GM21737 (cell line): ENCODE measurements at regions not wholly inside any gene's neighbourhood (a gene's known extent, or its start where the extent isn't known, plus 50 kb on each side); places are given as distances from the start of the nearest gene placed in this dataset.

Experiments
- ATAC-seq: cut with Tn5 transposase; IDR thresholded peaks from one replicate; pipeline ENCODE4 v1.9.1; 2021; ENCODE audit warnings: mild to moderate bottlenecking, moderate library complexity; ENCODE audit not compliant: unreplicated experiment

DNA sequence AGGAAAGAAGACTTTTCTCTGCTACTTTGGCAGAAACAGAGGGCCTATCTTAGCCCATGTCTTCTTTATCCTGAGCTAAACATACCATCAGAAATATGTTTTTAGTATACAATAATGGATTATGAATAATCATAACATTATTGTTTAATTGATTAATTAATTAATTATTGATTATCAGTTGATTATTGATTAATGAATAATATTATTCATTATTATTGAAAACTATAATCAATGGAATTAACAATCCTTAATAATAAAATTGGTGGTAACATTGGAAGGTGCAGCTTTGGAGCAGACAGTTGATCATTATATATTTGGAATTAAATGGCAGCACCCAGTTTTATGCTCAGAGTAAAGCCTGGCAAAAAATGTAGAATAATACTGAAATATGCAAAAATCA, 655.9 kb upstream of the ARGLU1 start:
- no peak for ATAC-seq

DNA sequence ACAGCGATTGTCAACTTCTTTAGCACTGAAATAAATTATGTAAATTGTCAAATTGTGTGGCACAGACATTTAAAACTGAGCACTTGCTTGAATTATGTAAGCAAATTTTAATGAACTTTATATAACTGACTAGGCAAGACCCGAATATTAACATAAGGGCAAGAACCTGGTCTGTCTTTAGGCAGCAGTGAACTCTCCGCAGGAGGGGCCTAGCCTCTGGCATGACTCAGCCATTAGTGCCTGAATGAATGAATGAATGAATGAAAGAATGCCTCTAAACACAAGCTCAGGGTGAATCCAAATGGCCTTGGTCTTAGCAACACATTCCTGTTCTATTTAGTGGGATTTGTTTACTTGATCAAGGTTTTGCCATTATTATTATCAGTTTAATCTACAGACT, 654.7 kb upstream of the ARGLU1 start:
- ATAC-seq = no peak

DNA sequence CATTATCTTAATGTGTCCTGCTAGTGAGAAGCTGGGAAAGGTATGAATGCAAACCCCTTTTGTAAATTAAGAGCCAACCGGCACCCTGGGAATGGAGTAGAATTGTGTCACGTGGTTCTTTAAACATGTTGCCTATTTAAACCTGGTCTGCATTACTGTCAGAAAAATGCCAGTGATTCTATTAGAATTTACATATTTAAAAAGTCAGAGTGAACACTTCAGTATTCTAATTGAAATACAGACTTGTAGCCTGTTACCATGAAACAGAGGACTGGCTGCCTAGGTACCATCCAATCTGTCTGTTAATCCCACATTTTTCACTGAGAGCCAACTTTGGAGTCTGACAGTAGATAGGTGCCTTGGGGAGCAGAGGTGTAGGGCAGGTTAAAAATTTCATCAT, 652.3 kb upstream of the ARGLU1 start:
- no peak for ATAC-seq

DNA sequence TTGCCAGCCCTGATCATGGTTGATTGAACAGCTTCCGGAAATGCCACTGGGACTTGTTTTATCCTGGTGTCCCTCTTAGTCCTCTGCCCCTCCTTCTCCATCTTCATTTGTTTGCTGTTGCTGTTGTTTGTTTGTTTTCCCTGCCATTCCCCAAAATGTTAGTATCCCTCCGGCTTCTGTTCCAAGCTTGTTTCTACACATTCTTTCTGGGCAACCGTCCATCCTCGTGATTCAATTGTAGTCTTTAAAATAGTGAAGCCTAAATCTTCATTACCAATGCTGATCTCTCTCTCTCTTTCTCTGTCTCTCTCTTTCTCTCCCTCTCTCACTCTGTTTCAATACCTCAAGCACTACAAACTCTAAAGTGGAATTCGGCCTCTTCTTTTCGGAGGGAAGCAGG, 649.3 kb upstream of the ARGLU1 start:
- ATAC-seq = no peak

DNA sequence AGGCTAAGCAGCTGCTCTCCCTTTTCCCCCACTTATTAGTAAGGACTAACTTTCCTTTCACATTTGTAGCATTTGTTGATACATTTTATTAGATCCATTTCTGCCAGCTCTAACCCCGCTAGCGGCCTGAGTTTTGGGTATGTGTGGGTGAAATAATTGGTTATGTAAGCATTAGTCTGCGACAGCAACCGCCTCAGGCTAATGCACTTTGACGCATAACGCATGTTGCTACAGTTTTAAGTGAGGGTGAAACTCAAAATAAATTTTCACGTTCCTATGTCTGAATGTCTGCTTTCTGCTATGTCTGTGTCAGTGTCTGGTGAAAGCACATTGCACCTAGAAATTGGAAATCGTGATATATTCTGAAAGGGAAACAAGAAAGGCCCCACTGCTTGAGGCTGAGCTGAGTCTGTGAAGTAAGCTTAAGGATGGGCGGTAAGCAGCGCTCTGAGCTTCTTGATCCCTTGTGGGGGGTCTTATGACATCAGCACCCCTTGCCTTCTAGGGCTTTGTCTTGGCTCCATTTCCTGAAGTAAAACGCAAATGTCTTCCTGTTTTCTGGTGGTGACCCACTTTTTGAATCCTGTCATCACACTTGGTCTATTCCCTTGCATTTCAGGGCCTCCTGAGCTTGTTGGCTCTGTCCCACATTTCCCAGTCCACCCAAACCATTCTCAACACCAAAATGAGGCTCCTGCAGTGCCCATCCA, 648.3 kb upstream of the ARGLU1 start:
- no peak for ATAC-seq

DNA sequence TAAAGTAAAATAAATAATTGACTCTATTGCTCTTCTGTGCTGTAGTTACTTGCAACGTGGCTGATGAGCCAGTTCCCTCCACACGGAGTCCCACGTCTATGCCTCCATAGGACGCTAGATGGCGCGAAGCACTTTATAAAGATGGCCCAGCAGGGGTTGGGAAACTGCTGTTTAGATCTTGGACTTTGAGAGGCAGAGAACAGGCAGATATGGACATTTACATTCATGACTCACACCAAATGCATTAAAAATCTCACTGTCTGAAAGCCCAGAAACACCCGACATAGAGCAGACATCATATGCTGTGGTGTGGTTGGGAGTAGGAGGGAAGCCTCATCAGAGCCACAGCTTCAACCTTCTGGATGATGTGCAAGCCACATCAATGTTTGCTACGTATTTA, 643.1 kb upstream of the ARGLU1 start:
- peak; percentile 94 for ATAC-seq

DNA sequence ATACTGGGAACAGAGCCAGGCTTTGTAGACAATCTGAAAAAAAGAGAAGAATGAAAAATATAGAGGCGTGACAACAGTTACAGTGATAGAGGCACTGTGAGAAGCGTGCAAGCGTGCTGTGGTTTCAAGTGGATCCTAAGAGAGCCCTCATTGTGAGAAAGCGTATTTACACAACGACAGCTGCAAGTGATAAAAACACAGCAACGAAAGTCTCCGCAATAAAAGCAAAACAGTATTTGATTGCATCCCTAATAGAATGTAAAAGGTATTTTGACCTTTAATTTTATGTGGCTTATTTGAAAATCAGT, 642.7 kb upstream of the ARGLU1 start:
- ATAC-seq = no peak

DNA sequence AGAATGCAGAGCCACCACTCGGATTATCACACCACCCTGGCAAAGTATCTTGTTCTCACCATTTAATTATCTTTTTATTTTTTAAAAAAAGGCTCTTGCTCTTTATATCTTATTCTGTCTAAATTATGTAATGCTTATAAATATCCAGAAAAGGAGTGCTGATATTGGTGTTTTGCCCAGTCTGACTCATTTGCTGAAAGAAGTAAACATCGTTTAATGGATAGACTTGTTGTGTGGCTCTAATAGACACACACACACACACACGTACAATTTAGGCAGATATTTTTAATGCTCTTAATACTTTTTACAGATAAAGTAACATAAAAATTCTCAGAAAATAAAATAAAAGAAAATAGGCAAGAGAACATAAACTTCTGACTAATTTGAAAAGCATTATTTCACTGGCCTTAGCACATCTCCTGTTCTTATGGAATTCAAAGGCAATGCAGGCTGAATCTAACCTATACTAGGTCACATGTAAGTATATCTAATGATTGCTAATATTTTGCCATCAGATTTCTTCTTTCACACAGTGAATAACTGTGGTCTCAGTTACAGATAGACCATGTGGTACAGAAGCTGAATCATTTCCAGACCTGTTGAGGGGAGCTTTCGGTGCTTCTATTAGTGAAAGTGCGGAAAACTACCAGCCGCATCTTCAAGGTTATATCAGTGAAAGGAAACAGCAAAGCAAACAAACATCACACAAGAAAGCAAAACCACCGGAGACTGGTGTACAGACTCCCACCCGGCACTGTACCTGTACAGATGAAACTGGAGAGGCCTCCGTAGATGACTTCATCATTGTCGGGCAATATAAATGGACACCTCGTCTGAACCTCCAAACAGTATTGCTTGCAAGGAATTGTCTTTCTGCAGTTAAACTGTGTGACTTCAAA, 642.1 kb upstream of the ARGLU1 start:
- no peak for ATAC-seq

DNA sequence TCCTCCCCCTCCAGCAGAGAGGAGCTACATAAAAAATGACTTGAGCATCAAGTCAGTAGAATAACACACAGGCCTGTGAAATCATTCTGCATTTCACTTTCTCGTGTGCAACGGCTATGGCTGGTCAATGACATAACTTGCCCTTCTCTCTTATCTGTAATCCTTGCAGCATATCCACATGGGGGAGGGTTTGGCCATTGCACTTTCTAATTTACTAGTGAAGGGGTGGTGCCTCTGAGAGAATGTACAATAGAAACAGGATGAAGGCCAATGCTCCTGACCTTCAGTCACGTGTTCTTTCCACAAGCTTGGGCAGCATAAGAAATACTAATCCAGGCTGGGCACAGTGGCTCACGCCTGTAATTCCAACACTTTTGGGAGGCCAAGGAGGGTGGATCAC, 641.0 kb upstream of the ARGLU1 start:
- ATAC-seq = no peak

DNA sequence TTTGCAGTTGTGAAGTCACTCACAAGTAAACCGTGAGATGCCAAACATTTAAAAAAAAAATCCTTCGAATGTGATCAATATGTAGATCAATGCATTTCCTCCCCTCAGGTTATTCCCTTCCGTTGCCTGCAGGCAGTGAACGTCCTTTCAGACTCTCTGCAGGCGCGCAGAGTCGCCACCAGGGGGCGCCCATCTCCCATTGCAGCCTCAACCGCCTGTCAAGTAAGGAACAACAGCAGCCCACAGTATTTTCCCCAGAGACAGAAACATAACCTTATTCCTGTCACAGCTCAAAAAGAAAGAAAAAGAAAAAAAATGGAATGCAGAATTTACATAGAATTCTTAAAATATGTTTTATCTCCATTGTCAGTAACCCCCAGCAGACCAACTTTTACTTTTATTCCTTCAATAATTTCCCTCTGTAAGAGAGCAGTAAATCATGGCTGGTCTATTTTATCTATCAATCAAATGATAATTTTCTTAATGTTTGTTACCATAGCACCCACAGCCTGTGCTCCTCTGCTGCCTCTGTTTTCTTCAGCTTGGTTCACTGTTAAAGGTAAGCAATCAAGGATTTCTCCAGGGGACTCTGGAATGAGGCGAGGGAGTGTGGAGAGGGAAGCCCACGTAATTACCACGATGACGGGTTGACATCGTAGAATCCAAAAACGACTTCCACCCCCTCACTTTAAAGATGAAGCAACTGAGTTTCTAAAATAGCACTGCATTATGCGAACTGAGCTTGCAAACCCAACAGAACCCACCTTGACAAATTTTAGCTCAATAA, 637.6 kb upstream of the ARGLU1 start:
- ATAC-seq = peak; percentile 97

DNA sequence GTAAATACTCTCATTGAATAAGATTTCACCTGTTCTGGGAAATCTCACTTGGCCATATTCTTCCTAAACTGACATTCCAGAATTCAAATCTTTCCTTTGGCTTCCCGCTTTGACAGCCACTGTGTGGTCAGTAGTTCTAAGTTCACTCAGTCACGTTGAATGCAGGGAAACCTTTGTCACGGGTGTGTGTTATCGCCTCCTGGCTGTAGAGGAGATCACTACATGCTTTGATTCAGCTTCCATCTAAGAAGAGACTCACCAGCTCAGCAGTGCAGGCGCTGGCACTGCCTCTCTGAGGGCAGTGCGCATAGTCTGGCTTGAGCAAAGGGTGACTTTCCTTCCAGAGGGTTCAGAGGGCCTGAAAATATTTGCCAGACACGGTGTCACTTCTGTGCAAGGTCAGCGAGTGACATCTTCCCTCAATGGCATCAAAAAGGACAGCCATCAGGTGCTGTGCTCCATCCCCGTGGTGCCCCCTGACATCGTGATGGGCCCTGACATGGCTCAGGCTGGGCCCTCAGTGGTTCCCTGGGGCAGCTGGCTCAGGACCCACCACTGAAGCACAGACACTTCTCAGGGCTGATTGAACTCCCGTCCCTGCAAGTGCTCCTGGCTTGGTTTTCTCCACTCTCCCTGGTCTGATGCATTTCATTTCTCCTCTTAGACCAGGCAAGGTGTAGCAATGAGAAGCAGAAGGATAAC, 635.4 kb upstream of the ARGLU1 start:
- no peak for ATAC-seq

DNA sequence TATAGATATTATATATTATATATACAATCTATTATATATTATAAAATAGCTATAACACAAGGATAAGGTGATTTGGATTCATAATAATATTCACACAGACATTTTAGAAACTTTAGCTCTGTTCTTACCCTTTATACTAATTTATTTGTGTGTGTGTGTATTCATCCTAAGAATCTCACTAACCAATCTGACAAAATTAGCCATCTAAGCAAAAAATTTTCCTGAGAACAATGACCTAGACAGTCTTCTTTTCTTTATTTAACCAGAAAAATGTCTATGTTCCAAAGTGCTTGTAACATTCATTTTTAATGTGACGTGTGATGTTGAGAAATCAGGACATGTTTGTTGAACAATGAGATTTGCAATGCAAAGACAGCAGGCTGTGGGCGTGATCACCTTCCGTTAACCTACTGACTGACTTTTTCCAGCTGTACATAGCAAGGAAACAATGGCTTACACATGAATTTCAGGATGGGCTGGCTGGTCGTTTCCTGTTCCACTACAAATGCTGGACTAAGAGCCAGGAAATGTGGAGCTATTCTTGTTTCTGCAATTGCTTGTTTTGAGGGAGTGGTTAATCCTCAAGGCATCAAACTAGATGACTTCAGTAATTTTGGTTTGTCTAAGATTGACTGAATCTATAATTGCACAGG, 634.6 kb upstream of the ARGLU1 start:
- ATAC-seq = no peak

DNA sequence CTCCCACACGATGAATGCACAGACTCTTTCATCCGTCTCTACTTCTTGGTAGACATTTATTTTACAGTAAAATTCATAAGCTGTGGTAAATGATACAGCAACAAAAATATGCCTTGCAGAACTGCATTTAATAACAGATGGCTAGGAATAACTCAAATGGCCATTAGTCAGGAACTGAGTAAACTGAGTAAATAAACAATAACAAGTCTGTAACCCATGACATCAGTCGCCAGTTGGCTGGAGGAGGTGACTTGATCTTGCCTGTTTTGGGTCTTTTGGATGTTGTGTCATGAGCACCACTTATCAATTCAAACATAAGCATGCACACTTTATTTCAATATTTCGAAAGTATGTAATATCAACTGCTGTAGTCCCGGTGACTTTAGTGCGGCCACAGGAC, 632.6 kb upstream of the ARGLU1 start:
- no peak for ATAC-seq

DNA sequence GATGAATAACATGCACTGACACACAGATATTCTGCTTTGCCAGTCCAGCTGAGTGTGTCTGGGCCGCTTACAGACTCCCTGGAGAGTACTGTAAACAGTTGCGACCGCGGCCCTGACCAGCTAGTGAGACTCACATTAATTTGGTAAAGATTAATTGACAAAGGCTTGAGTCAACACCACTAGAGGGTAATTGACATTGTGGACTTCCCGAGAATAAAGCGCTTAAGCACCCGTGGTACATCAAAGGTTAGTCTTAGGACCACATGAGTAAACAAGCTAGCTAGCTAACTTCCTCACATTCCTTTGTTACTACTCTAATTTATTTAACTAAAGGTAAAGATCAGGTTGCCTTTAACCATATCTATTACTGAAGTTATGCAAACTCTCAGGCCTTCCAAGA, 624.4 kb upstream of the ARGLU1 start:
- no peak for ATAC-seq

DNA sequence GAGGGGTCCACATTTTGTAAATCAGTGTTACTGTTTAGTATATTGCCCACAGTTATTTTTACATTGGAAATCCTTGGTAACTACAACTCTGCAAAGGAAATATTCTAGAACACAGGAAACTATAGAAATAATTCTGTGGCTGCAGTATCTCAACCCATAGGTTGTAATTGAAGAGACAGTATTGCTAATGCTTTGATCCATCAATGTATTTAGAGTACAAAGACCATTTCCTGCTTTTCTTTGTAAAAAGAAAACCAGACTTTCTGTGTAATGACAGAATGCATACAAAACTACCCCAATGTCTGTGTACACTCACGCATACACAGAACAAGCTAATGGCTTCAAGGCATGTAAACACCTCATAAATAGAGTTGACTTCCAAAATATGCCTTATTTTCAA, 622.1 kb upstream of the ARGLU1 start:
- ATAC-seq = no peak

DNA sequence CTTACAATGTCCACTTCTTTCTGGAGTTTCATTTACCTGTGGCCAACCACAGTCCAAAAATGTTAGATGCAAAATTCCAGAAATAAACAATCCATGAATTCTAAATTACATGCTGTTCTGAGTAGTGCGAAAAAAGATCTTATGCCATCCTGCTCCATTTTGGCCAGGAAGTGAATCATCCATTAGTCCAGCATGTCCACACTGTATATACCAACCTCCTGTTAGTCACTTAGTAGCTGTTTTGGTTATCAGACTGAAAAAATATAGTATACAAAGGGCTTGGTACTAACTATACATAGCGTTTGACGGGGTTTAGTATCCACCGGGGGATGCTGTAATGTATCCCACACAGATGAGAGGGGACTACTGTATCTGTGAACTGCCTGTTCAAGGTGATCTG, 618.0 kb upstream of the ARGLU1 start:
- no peak for ATAC-seq

DNA sequence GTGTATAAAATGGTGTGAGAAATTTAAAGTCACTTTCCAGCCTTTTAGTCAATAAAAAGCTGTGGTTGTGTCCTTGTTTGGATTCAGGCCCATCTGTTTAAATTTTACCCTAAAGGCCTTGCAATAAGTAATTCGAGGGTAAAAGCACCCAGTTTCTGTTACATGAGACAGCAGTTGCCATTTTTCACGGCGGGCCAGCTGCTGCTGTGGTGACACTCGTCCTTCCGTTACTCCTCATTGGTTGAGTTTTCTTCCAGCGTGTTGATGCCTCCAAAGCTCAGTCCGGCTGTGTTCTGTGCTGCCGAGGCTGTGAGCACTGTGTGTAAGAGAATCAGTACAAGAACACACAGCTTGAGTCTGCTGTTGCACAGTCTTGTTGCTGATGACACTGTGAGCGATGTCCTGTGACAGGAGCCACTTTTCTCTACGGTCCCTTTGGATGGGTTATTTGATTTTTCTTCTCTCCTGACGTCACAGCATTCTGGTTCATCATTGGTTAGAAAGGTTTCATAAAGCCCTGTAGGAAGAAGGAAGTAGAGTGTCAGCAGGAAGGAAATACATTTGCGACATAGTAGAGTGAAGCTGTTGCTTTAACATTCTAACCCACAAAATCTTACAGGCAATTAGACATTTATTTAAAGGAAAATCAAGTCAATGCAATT, 602.5 kb upstream of the ARGLU1 start:
- ATAC-seq = no peak

DNA sequence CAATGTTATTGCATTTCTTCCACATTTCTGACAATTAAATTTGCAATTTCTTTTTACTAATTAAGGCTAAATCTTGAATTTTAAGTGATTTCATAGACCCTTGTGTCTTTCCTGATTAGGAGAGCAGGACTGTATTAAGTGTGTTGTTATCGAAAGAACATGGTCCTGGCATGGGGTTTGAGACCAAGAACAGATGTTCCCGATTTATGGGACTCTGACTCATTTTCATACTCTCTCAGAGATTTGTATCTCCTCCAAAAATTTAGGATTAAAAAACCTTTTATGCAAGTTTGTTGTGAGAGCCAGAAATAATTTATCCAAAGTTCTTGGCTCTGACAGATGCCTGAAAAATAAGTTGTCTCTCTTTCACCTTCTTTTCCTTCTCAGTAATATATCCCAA, 589.3 kb upstream of the ARGLU1 start:
- no peak for ATAC-seq

DNA sequence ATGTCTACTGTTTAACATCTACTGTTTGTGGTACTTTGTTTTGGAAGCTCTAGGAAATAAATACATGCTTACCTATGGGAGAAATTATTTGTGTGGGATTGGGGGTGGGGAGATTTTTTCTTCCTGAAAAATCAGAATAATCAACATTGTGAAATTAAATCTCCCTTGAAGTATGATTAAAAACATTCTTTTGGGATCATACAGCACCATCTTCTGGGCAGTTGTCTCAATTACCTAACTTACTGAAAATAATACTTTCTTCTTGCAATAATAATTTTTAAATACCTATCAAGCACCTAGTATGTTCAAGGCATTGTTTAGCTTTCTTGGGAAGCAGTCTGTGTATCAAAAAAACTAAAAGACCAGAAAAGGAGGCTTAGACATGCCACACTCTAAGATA, 576.5 kb upstream of the ARGLU1 start:
- ATAC-seq = no peak

DNA sequence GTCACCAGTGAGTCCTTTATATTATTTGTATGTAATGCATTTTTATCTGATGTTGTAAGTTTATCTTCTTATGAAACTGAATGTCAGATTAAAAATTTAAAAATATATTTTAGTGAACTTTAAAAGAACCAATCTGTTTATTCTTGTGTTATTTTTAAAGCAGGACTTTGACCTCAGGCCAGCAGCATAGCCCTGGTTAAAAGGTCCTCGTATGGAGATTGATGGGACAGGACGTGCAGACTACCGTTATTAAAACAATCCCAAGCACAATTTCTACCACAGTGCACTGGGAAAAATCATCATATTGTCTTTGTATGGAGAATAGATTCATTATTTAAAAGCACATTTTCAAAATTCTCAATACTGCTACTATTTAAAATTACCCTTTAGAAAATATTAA, 573.8 kb upstream of the ARGLU1 start:
- no peak for ATAC-seq
